ENCODE measurements at regions not wholly inside any gene's neighbourhood (a gene's known extent, or its start where the extent isn't known, plus 50 kb on each side); places are given as distances from the start of the nearest gene placed in this dataset.
"Not testable (repeated sequence)": the region's sequence is repeated elsewhere in the genome, so short reads cannot be mapped to it uniquely, and the experiment has no call there.

DNA sequence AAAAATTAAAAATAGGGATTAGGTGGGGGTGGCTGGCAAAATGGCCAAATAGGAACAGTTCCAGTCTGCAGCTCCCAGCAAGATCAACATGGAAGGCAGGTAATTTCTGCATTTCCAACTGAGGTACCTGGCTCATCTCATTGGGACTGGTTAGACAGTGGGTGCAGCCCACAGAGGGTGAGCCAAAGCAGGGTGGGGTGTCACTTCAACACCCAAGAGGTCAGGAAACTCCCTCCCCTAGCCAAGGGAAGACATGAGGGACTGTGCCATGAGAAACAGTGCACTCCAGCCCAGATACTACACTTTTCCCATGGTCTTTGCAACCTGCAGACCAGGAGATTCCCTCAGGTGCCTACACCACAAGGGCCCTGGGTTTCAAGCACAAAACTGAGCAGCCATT is 109.3 kb upstream of the CAB39 start:
- TF ChIP-seq, protein P1, sequence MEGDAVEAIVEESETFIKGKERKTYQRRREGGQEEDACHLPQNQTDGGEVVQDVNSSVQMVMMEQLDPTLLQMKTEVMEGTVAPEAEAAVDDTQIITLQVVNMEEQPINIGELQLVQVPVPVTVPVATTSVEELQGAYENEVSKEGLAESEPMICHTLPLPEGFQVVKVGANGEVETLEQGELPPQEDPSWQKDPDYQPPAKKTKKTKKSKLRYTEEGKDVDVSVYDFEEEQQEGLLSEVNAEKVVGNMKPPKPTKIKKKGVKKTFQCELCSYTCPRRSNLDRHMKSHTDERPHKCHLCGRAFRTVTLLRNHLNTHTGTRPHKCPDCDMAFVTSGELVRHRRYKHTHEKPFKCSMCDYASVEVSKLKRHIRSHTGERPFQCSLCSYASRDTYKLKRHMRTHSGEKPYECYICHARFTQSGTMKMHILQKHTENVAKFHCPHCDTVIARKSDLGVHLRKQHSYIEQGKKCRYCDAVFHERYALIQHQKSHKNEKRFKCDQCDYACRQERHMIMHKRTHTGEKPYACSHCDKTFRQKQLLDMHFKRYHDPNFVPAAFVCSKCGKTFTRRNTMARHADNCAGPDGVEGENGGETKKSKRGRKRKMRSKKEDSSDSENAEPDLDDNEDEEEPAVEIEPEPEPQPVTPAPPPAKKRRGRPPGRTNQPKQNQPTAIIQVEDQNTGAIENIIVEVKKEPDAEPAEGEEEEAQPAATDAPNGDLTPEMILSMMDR (IDR thresholded peaks at IDR 0.05), result not testable (repeated sequence)
- not testable (repeated sequence) for TF ChIP-seq POLR2A (IDR thresholded peaks at IDR 0.05)

Data from heart left ventricle (tissue), 13 donors.